H1 (cell line): ENCODE measurements at regions not wholly inside any gene's neighbourhood (a gene's known extent, or its start where the extent isn't known, plus 50 kb on each side); places are given as distances from the start of the nearest gene placed in this dataset.

Source experiments
- CBX5 ChIP-seq: fragments of 300-800, 300-1000 bp; sonication (generic); IDR thresholded peaks from 2 replicates; pipeline ENCODE4 v1.7.1; 2016; ENCODE audit warnings: antibody characterized with exemption, low read length, low read depth
- RNF2 ChIP-seq: fragments of 200-900, 300-1000 bp; sonication (generic); IDR thresholded peaks from 2 replicates; pipeline ENCODE4 v1.7.1; 2016; ENCODE audit warnings: borderline replicate concordance, low read depth, mild to moderate bottlenecking, antibody characterized with exemption, low read length; ENCODE audit not compliant: poor library complexity, severe bottlenecking; ENCODE audit errors: missing control alignments
- TBP ChIP-seq: IDR thresholded peaks from 2 replicates; pipeline ENCODE4 v1.6.1; 2011; ENCODE audit warnings: low read depth, low read length, improper control_type of control experiment
- ZNF274 ChIP-seq: IDR thresholded peaks from 2 replicates; pipeline ENCODE4 v1.7.0; 2012; ENCODE audit warnings: low read length, borderline replicate concordance; ENCODE audit errors: extremely low read depth
- TF ChIP-seq, protein P1 (sequence below): fragments of 300-600 bp; sonication (generic); IDR thresholded peaks from 2 replicates; pipeline ENCODE4 v1.7.1; 2012; ENCODE audit warnings: low read length, moderate library complexity, mild to moderate bottlenecking, inconsistent platforms; ENCODE audit not compliant: insufficient replicate concordance

DNA sequence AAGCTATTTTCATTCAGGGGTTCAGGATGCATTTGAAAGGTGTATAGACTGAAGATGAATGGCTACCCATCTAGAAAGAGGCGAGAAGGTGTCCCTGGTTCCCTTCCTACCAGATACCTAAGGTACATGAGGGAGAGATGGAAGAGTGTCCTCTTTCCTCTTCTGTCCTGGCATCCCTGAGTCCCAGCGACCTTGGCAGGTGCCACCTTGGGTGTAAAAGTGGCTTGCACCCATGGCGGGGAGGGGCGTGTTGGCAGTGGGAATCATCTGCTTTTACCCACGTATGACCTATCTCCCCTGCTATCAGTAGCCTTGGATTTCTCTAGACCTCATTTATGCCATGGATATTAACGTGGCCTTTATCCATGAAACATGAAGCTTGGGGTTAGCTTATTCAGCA lies 1126.1 kb downstream of the KCNT2 start (continued):
- TF ChIP-seq, protein P1, sequence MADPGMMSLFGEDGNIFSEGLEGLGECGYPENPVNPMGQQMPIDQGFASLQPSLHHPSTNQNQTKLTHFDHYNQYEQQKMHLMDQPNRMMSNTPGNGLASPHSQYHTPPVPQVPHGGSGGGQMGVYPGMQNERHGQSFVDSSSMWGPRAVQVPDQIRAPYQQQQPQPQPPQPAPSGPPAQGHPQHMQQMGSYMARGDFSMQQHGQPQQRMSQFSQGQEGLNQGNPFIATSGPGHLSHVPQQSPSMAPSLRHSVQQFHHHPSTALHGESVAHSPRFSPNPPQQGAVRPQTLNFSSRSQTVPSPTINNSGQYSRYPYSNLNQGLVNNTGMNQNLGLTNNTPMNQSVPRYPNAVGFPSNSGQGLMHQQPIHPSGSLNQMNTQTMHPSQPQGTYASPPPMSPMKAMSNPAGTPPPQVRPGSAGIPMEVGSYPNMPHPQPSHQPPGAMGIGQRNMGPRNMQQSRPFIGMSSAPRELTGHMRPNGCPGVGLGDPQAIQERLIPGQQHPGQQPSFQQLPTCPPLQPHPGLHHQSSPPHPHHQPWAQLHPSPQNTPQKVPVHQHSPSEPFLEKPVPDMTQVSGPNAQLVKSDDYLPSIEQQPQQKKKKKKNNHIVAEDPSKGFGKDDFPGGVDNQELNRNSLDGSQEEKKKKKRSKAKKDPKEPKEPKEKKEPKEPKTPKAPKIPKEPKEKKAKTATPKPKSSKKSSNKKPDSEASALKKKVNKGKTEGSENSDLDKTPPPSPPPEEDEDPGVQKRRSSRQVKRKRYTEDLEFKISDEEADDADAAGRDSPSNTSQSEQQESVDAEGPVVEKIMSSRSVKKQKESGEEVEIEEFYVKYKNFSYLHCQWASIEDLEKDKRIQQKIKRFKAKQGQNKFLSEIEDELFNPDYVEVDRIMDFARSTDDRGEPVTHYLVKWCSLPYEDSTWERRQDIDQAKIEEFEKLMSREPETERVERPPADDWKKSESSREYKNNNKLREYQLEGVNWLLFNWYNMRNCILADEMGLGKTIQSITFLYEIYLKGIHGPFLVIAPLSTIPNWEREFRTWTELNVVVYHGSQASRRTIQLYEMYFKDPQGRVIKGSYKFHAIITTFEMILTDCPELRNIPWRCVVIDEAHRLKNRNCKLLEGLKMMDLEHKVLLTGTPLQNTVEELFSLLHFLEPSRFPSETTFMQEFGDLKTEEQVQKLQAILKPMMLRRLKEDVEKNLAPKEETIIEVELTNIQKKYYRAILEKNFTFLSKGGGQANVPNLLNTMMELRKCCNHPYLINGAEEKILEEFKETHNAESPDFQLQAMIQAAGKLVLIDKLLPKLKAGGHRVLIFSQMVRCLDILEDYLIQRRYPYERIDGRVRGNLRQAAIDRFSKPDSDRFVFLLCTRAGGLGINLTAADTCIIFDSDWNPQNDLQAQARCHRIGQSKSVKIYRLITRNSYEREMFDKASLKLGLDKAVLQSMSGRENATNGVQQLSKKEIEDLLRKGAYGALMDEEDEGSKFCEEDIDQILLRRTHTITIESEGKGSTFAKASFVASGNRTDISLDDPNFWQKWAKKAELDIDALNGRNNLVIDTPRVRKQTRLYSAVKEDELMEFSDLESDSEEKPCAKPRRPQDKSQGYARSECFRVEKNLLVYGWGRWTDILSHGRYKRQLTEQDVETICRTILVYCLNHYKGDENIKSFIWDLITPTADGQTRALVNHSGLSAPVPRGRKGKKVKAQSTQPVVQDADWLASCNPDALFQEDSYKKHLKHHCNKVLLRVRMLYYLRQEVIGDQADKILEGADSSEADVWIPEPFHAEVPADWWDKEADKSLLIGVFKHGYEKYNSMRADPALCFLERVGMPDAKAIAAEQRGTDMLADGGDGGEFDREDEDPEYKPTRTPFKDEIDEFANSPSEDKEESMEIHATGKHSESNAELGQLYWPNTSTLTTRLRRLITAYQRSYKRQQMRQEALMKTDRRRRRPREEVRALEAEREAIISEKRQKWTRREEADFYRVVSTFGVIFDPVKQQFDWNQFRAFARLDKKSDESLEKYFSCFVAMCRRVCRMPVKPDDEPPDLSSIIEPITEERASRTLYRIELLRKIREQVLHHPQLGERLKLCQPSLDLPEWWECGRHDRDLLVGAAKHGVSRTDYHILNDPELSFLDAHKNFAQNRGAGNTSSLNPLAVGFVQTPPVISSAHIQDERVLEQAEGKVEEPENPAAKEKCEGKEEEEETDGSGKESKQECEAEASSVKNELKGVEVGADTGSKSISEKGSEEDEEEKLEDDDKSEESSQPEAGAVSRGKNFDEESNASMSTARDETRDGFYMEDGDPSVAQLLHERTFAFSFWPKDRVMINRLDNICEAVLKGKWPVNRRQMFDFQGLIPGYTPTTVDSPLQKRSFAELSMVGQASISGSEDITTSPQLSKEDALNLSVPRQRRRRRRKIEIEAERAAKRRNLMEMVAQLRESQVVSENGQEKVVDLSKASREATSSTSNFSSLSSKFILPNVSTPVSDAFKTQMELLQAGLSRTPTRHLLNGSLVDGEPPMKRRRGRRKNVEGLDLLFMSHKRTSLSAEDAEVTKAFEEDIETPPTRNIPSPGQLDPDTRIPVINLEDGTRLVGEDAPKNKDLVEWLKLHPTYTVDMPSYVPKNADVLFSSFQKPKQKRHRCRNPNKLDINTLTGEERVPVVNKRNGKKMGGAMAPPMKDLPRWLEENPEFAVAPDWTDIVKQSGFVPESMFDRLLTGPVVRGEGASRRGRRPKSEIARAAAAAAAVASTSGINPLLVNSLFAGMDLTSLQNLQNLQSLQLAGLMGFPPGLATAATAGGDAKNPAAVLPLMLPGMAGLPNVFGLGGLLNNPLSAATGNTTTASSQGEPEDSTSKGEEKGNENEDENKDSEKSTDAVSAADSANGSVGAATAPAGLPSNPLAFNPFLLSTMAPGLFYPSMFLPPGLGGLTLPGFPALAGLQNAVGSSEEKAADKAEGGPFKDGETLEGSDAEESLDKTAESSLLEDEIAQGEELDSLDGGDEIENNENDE, result no peak
- TF ChIP-seq RNF2 (no peak), ZNF274 (no peak), CBX5 (no peak), TBP (no peak)
